Activated T-cell treated with anti-CD3 and anti-CD28 coated beads, Interleukin-2, amount 50 U/mL, for 48 hours (primary cell): ENCODE measurements at regions not wholly inside any gene's neighbourhood (a gene's known extent, or its start where the extent isn't known, plus 50 kb on each side); places are given as distances from the start of the nearest gene placed in this dataset.
"Not testable (repeated sequence)": the region's sequence is repeated elsewhere in the genome, so short reads cannot be mapped to it uniquely, and the experiment has no call there.

ENCODE experiments used
- DNase-seq, 2 experiments: peaks; one replicate each; pipeline ENCODE4 v3.0.0-alpha.2; 2020

GRCh38 chr5:72692651-72693442 lies 123.6 kb upstream of the TNPO1 start:
- DNase-seq = no peak

- DNase-seq = no peak
These were observed 124.2 kb upstream of the TNPO1 start for GRCh38 chr5:72692231-72692637.

GRCh38 chr5:72691751-72692150 lies 124.7 kb upstream of the TNPO1 start:
- DNase-seq = no peak

GRCh38 chr5:72688916-72689315 lies 127.5 kb upstream of the TNPO1 start:
- no peak for DNase-seq

GRCh38 chr5:72687288-72687687 lies 129.2 kb upstream of the TNPO1 start:
- no peak for DNase-seq

GRCh38 chr5:72682561-72682960 lies 133.9 kb upstream of the TNPO1 start:
- no peak for DNase-seq

GRCh38 chr5:72681781-72682180 lies 134.7 kb upstream of the TNPO1 start:
- DNase-seq = no peak

GRCh38 chr5:72677447-72677846 lies 139.0 kb upstream of the TNPO1 start:
- no peak for DNase-seq

GRCh38 chr5:72676831-72677230 lies 139.6 kb upstream of the TNPO1 start:
- DNase-seq = not testable (repeated sequence)

- no peak for DNase-seq
These were observed 142.8 kb upstream of the TNPO1 start for GRCh38 chr5:72673623-72674022.

- DNase-seq = no peak
These were observed 143.3 kb upstream of the TNPO1 start for GRCh38 chr5:72673180-72673579.

GRCh38 chr5:72667708-72668107 lies 148.8 kb upstream of the TNPO1 start:
- no peak for DNase-seq

GRCh38 chr5:72662936-72663335 lies 153.5 kb upstream of the TNPO1 start:
- no peak for DNase-seq

GRCh38 chr5:72662305-72662704 lies 154.2 kb upstream of the TNPO1 start:
- no peak for DNase-seq

GRCh38 chr5:72661405-72661804 lies 154.2 kb upstream of the ZNF366 start:
- no peak for DNase-seq

GRCh38 chr5:72659726-72660125 lies 152.5 kb upstream of the ZNF366 start:
- DNase-seq = no peak

GRCh38 chr5:72658761-72659540 lies 151.7 kb upstream of the ZNF366 start:
- no peak for DNase-seq

- no peak for DNase-seq
These were observed 151.0 kb upstream of the ZNF366 start for GRCh38 chr5:72658161-72658560.

- DNase-seq = no peak
These were observed 149.7 kb upstream of the ZNF366 start for GRCh38 chr5:72656756-72657513.

GRCh38 chr5:72656331-72656730 lies 149.1 kb upstream of the ZNF366 start:
- DNase-seq = no peak

GRCh38 chr5:72654231-72654630 lies 147.0 kb upstream of the ZNF366 start:
- no peak for DNase-seq

- DNase-seq = no peak
These were observed 146.4 kb upstream of the ZNF366 start for GRCh38 chr5:72653586-72653985.

GRCh38 chr5:72651779-72652178 lies 144.6 kb upstream of the ZNF366 start:
- no peak for DNase-seq

GRCh38 chr5:72651109-72651508 lies 143.9 kb upstream of the ZNF366 start:
- no peak for DNase-seq
